Astrocyte (in vitro differentiated cells and primary cell): ENCODE measurements at regions not wholly inside any gene's neighbourhood (a gene's known extent, or its start where the extent isn't known, plus 50 kb on each side); places are given as distances from the start of the nearest gene placed in this dataset.

Experiments used
- DNase-seq: peaks from one replicate; pipeline ENCODE4 v3.0.0-alpha.2; 2010; ENCODE audit warnings: low read depth
- FAIRE-seq: peaks from 2 replicates; lab custom pipeline; 2011; peaks lifted over from hg19 to GRCh38; lab: Jason Lieb, UNC
- H2AFZ ChIP-seq: 2 replicates; pipeline ENCODE4 v1.6.0; 2012; ENCODE audit warnings: low read depth, low read length, inconsistent platforms
- H3K27ac ChIP-seq: 2 replicates; pipeline ENCODE4 v1.5.1; 2011; ENCODE audit warnings: low read depth, low read length, inconsistent platforms
- H3K27me3 ChIP-seq: 2 replicates; pipeline ENCODE4 v1.6.0; 2011; ENCODE audit warnings: low read length, inconsistent platforms; ENCODE audit not compliant: insufficient read depth
- H3K36me3 ChIP-seq: 2 replicates; pipeline ENCODE4 v1.5.1; 2011; ENCODE audit warnings: low read length, inconsistent platforms; ENCODE audit not compliant: insufficient read depth
- H3K4me1 ChIP-seq: 2 replicates; pipeline ENCODE4 v1.5.1; 2011; ENCODE audit warnings: low read length, inconsistent platforms; ENCODE audit not compliant: insufficient read depth
- H3K4me2 ChIP-seq: 2 replicates; pipeline ENCODE4 v1.6.0; 2012; ENCODE audit warnings: low read length, inconsistent platforms
- H3K4me3 ChIP-seq: 2 replicates; pipeline ENCODE4 v1.5.1; 2011; ENCODE audit warnings: low read depth, mild to moderate bottlenecking, low read length, inconsistent platforms; ENCODE audit not compliant: insufficient read depth
- H3K79me2 ChIP-seq: 2 replicates; pipeline ENCODE4 v1.6.0; 2012; ENCODE audit warnings: mild to moderate bottlenecking, low read length, inconsistent platforms; ENCODE audit not compliant: insufficient read depth
- H3K9ac ChIP-seq: 2 replicates; pipeline ENCODE4 v1.6.0; 2012; ENCODE audit warnings: mild to moderate bottlenecking, low read length, inconsistent platforms
- H3K9me3 ChIP-seq: 2 replicates; pipeline ENCODE4 v1.5.1; 2012; ENCODE audit warnings: low read depth, mild to moderate bottlenecking, low read length, inconsistent platforms; ENCODE audit not compliant: insufficient read depth
- H4K20me1 ChIP-seq: 2 replicates; pipeline ENCODE4 v1.6.0; 2012; ENCODE audit warnings: low read length, inconsistent platforms; ENCODE audit not compliant: insufficient read depth
- H3K27ac Mint-ChIP-seq: one replicate; pipeline ENCODE4 v1.8.0; 2021; ENCODE audit warnings: mild to moderate bottlenecking, mixed read lengths; ENCODE audit not compliant: unreplicated experiment
- H3K27me3 Mint-ChIP-seq: one replicate; pipeline ENCODE4 v1.8.0; 2021; ENCODE audit warnings: low read depth, mixed read lengths; ENCODE audit not compliant: unreplicated experiment
- H3K36me3 Mint-ChIP-seq: one replicate; pipeline ENCODE4 v1.8.0; 2021; ENCODE audit warnings: low read depth, mixed read lengths; ENCODE audit not compliant: unreplicated experiment
- H3K4me1 Mint-ChIP-seq: one replicate; pipeline ENCODE4 v1.8.0; 2021; ENCODE audit warnings: low read depth, mixed read lengths; ENCODE audit not compliant: unreplicated experiment
- H3K4me3 Mint-ChIP-seq: one replicate; pipeline ENCODE4 v1.8.0; 2021; ENCODE audit warnings: mild to moderate bottlenecking, moderate library complexity, mixed read lengths; ENCODE audit not compliant: unreplicated experiment
- H3K9me3 Mint-ChIP-seq: one replicate; pipeline ENCODE4 v1.8.0; 2021; ENCODE audit warnings: mild to moderate bottlenecking, mixed read lengths; ENCODE audit not compliant: unreplicated experiment
- EZH2 ChIP-seq: IDR thresholded peaks from 2 replicates; pipeline ENCODE4 v1.6.1; 2012; ENCODE audit warnings: mild to moderate bottlenecking, low read length, inconsistent platforms; ENCODE audit not compliant: insufficient read depth
- TF ChIP-seq, protein P1 (sequence below): IDR thresholded peaks from 2 replicates; pipeline ENCODE4 v1.5.1; 2011; ENCODE audit warnings: low read depth, mild to moderate bottlenecking, inconsistent platforms, low read length, moderate library complexity; ENCODE audit not compliant: insufficient read depth

DNA sequence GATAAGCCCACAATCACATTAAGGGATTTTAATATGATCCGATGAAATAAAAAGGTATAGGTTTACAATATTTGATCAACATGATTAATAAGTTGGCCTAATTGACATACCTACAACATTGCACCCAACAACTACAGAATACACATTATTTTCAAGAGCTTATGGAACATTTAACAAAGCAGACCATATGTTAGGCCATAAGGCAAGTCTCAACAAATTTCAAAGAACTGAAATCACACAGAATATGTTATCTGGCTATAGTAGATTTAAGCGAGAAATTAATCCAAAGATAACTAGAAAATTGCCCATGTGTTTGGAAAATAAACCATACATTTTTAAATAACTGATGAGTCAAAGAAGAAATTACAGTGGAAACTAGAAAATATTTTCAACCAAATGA is 126.0 kb upstream of the KCNG1 start:
- Histone ChIP-seq H3K27ac (no peak overlapping the region), H3K4me2 (no peak overlapping the region), H3K4me1 (no peaks in the 10 kb centered on the region), H3K9ac (no peak overlapping the region), H3K79me2 (no peaks in the 10 kb centered on the region), H3K9me3 (no peaks in the 10 kb centered on the region), H4K20me1 (no peaks in the 10 kb centered on the region), H2AFZ (no peak overlapping the region), H3K27me3 (peaks cover 18% of the 10 kb centered on the region), H3K36me3 (no peaks in the 10 kb centered on the region), H3K4me3 (no peak overlapping the region)
- Mint-ChIP-seq H3K4me1 (no peaks in the 10 kb centered on the region), H3K4me3 (no peak overlapping the region), H3K27ac (no peak overlapping the region), H3K27me3 (peaks cover 12% of the 10 kb centered on the region), H3K36me3 (no peaks in the 10 kb centered on the region), H3K9me3 (peaks cover 9% of the 10 kb centered on the region)
- TF ChIP-seq, protein P1, sequence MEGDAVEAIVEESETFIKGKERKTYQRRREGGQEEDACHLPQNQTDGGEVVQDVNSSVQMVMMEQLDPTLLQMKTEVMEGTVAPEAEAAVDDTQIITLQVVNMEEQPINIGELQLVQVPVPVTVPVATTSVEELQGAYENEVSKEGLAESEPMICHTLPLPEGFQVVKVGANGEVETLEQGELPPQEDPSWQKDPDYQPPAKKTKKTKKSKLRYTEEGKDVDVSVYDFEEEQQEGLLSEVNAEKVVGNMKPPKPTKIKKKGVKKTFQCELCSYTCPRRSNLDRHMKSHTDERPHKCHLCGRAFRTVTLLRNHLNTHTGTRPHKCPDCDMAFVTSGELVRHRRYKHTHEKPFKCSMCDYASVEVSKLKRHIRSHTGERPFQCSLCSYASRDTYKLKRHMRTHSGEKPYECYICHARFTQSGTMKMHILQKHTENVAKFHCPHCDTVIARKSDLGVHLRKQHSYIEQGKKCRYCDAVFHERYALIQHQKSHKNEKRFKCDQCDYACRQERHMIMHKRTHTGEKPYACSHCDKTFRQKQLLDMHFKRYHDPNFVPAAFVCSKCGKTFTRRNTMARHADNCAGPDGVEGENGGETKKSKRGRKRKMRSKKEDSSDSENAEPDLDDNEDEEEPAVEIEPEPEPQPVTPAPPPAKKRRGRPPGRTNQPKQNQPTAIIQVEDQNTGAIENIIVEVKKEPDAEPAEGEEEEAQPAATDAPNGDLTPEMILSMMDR: no peak
- no peak for TF ChIP-seq EZH2
- FAIRE-seq: no peak
- no peak for DNase-seq

DNA sequence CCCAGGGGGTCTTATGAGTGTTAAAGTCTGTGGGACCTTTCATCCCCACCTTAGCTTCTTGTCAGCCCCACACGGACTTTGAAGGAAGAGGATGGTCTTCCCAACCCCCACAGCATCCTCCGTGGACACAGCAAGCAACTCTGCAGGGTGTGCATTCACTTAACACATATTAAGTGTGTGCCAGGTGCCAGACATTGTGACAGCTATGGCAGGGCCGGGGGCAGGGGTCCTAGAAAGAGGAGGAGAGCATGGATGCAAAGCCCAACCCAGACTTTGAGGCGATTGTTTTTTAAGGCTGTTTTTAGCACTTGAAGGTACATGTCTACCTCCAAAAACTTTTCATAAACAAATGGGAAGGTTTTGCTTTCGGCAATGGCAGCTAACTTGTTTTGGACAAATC is 121.6 kb upstream of the KCNG1 start:
- no peaks in the 10 kb centered on the region for H3K9me3 ChIP-seq
- H3K36me3 ChIP-seq: no peaks in the 10 kb centered on the region
- no peak for DNase-seq
- no peaks in the 10 kb centered on the region for H4K20me1 ChIP-seq
- Mint-ChIP-seq H3K27me3 (peaks cover 26% of the 10 kb centered on the region), H3K27ac (no peak overlapping the region), H3K4me3 (no peak overlapping the region), H3K4me1 (peaks cover 1% of the 10 kb centered on the region), H3K36me3 (no peaks in the 10 kb centered on the region), H3K9me3 (peaks cover 6% of the 10 kb centered on the region)
- no peak overlapping the region for H3K4me3 ChIP-seq
- no peak overlapping the region for H3K4me2 ChIP-seq
- H3K27ac ChIP-seq: no peak overlapping the region
- H3K4me1 ChIP-seq: no peaks in the 10 kb centered on the region
- no peak for TF ChIP-seq EZH2
- TF ChIP-seq, protein P1: no peak
- H3K79me2 ChIP-seq: no peaks in the 10 kb centered on the region
- H3K9ac ChIP-seq: no peak overlapping the region
- no peak overlapping the region for H2AFZ ChIP-seq
- no peak for FAIRE-seq
- H3K27me3 ChIP-seq: peaks cover 2% of the 10 kb centered on the region

DNA sequence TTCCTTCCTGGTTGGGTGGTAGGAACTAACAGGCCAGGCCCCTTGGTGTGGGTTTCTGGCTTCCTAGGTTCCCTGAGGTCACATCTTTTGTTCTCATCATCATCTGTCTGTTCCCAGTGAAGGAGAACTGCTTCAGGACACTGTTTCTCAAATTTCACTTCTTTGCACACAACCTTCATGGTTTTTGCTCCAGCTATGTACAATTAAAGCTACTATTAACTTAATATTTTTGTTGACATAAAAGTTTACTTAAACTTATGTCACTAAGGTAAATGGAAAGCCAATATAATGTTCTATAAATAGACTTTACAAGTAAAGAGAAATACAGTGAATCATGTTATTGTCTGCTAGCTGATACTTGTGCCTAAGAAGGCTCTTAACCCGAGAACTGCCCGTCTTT is 120.7 kb upstream of the KCNG1 start:
- DNase-seq (no peak), FAIRE-seq (no peak)
- Histone ChIP-seq H3K4me1 (no peaks in the 10 kb centered on the region), H3K9ac (no peak overlapping the region), H3K4me2 (no peak overlapping the region), H3K79me2 (no peaks in the 10 kb centered on the region), H3K27ac (no peak overlapping the region), H3K4me3 (no peak overlapping the region), H3K9me3 (no peaks in the 10 kb centered on the region), H4K20me1 (no peaks in the 10 kb centered on the region), H2AFZ (no peak overlapping the region), H3K36me3 (no peaks in the 10 kb centered on the region), H3K27me3 (peaks cover 2% of the 10 kb centered on the region)
- TF ChIP-seq, protein P1: no peak
- no peak for TF ChIP-seq EZH2
- no peak overlapping the region for H3K4me3 Mint-ChIP-seq
- no peaks in the 10 kb centered on the region for H3K36me3 Mint-ChIP-seq
- H3K27ac Mint-ChIP-seq: peak overlapping the region; percentile 47
- peaks cover 26% of the 10 kb centered on the region for H3K27me3 Mint-ChIP-seq
- H3K9me3 Mint-ChIP-seq: peaks cover 6% of the 10 kb centered on the region
- peaks cover 1% of the 10 kb centered on the region for H3K4me1 Mint-ChIP-seq
